Stimulated activated CD4-positive, alpha-beta T cell treated with anti-CD3 and anti-CD28 coated beads, Interleukin-4, amount 100 ng/mL, for 48 hours (primary cell): ENCODE measurements at regions not wholly inside any gene's neighbourhood (a gene's known extent, or its start where the extent isn't known, plus 50 kb on each side); places are given as distances from the start of the nearest gene placed in this dataset.
"Not testable (repeated sequence)": the region's sequence is repeated elsewhere in the genome, so short reads cannot be mapped to it uniquely, and the experiment has no call there.

Source experiments
- DNase-seq, 2 donors: peaks; one replicate each; pipeline ENCODE4 v3.0.0-alpha.2; 2020; ENCODE audit warnings: low read depth in 2 of 2

DNA sequence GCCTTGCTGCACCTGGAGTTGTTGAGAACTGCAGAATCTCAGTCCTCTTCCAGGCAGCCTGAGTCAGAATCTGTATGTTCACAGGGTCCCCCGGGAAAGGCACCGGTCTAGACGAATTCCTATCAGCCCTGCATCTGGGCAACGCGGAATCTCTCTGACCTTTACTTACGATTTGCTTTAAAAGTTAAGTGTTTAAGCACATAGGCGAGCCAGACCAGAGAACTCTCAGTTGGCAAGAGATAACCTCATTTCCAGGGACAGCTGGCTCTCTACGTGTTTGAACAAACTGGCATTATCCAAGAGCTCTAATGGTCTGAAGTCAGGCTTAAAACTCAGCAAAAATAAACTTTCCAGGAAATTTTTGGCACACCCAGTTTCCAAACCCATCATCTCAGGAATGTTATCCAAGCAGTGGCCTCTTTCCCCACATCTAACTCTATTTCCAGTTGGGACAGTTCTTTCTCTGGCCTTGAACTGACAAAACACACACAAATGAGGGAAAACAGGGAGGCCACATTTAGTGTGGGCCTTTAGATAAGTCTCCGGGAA is 53.4 kb downstream of the HES1 start:
- DNase-seq: no peak

DNA sequence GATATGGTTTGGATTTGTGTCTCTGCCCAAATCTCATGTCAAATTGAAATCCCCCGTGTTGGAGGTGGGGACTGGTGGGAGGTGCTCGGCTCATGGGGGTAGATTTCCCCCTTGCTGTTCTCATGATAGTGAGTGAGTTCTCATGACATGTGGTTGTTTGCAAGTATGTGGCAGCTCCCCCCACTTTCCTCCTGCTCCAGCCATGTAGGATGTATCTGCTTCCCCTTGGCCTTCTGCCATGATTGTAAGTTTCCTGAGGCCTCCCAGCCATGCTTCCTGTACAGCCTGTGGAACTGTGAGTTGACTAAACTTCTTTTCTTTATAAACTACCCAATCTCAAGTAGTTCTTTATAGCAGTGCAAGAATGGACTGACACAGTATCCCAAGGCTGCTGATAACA is 55.9 kb downstream of the HES1 start:
- not testable (repeated sequence) for DNase-seq

DNA sequence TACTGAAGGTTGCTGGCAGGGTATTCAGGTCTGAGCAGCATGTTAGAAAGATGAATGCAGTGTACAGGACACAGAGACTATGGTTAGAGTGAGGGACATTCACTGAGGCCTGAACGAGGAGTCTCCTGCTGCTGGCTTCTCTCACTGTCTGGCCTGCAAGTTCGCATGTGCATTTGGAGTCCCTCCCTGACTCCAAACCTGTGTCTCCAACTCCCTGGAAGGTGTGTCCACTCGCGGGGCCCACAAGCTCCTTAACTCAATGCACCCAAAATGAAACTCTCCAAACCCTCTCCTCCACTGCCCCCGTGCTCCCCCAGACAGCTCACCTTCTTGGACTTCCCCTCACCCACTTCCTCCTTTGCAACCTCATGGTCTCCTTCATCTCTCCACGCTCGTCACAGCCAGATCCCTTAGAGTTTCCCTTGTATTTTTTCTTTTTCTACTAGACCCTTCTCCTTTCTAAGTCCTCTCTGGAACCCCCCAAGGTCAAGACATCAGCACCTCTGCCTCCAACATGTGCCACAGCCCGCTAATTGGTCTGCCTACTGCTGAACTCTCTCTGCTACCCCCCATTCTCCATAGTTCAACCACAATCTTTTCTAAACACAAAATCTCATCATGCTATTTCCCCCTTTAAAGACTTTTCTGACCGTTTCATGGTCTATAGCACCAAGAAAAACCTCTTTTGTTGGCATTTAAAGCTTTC is 58.3 kb downstream of the HES1 start:
- DNase-seq: no peak

DNA sequence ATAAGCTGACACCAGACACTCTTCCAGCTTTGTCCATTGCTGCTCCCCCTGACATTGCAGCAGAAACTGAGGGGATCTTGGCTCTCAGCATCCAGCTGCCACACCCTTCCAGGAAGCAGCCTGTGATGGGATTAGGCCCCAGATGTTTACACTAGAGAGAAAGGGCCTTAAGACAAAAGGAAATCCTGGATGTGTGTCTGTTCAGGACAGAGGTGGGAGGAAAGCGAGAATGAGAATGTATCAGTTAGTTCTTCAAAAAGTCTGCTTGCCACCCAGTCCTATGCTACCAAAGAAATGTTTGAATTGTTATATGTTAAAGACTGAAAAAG is 58.8 kb downstream of the HES1 start:
- DNase-seq: no peak

DNA sequence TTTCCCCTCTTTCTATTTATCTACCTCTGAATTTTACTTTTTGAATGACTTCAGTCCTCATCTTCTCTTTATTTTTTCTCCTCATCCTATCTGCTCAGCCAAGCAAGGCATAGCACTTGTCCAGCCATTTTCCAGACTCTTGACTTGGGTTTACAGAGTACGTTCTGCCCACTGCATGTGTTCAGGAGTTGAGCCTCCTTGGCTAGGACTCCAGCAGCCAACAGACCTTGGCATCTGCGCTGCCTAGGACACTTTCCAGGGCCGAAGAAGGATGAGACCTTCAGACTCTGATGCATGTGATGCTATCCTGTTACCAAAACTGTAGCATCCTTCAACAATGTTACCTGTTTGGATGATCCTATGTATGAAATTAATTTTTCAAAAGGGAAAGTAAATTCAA is 59.7 kb downstream of the HES1 start:
- no peak for DNase-seq

DNA sequence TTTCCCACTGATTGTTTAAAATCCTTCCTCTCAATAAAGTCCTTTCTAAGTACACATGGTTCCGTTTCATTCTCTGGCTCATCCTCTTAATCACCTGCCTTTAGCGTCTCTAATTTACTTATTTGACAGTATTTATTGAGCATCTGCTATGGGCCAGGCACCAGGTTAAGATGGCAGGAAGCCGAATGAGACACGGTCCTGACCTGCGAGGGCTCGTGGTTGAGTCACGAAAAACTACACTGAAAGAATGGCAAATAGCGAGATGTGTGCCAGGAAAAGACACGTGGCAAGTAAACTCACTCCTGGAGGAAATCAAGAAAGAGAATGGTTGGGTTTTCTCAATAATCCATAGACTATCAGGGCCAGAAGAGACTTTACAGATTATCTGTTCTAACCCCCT is 60.9 kb downstream of the HES1 start:
- DNase-seq: no peak

DNA sequence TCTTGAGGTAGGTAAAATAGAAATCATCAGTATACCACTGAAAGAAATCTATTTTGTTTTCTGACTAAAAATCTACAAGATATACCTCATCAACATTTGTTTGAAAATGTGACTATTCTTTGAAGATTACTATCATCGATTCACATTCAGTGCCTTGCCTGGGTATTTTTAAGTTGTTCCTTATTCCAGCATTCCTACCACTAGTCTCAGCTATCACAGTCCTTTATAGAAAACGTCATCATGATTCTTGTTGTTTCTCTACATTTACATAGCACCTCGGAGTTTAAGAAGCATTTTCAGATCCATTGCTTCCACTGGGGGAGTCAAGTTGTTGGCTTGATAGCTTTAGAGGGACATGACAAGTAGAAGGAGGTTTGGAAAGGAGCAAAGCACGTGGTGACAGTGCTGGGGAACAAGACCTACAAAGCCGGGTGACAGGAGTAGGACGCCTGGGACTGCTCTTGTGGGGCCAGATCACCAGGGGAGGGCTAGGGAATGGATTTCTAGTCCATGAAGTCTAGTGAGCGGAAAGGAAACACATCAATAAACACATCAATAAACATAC is 61.5 kb downstream of the HES1 start:
- DNase-seq: no peak

DNA sequence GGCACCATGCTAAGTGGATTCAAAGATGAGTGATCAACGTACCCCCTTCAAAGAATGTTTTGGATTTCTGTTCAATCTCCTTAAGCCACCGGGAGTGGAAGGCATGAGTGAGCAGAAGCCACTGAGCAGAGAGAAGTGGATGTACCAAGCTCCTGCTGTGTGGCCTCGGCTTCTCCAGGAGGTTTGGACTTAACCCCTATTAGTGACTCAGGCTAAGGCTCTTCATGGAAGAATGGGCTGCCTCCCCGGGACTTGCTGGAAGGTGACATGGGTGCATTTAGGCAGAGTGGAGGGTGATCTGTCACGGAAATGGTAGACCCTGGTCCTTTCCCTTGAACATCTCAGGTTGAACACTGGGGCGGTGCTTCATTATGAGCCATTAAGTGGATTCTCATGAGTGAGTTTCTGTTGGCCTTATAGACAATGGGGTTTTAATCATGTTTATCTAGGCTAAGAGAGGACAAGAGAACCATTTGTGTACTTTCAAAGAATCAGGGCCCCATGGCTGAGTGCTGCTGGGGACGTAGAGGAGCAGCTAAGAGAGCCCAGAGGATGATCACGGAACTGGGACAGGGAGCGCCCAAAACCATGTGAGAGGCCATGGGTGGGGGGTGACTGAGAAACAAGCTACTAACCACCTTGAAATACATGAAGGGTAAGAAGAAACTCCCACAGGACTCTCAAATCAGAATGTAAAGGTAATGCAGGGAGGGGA is 62.2 kb downstream of the HES1 start:
- no peak for DNase-seq

DNA sequence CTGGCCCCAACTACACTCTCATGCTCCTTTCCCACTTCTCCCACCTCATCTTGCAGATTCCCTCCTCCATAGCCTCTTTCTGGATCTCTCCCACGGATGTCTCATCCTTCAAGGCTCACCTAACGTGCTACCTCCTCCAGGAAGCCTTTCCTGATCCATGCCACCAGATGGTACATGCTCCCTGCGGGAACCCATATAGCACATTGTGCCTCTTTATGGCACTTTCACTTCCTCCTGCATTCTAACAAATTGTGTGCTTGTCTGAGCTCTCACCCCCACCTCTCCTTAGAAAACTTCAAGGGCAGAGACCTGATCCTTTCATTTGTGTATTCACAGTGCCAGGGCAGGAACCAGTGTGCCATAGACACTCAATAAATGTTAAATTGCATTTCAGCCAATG is 63.0 kb downstream of the HES1 start:
- no peak for DNase-seq

DNA sequence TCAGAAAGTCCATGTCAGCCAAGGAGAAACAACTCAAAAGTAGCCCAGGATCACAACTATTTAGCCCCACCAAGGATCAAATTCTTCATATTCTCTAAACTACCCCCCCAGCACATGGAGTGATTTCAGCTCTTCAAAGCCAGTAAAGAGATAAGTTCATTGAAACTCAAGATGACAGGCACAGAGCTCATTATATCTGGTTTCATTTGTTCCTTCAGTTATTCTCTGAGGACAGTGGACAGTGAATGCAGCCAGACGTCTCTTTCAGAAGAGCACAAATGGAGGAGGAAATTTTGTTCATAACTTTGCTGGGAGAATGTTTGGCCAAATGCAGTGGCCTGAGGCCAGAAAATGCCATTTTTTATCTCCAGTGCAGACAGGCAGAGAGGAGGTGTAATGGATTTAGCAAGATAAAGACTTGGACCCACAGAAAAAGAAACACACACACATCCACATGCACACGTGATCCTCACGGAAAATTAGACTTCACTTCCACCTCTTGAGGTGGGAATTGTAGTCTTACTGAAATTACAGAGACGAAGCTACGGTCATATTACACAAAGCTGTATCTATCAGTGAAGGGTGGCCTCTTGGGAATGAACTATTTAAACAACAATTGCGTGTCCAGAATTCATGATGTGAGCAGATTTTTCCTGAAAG is 64.6 kb downstream of the HES1 start:
- no peak for DNase-seq

DNA sequence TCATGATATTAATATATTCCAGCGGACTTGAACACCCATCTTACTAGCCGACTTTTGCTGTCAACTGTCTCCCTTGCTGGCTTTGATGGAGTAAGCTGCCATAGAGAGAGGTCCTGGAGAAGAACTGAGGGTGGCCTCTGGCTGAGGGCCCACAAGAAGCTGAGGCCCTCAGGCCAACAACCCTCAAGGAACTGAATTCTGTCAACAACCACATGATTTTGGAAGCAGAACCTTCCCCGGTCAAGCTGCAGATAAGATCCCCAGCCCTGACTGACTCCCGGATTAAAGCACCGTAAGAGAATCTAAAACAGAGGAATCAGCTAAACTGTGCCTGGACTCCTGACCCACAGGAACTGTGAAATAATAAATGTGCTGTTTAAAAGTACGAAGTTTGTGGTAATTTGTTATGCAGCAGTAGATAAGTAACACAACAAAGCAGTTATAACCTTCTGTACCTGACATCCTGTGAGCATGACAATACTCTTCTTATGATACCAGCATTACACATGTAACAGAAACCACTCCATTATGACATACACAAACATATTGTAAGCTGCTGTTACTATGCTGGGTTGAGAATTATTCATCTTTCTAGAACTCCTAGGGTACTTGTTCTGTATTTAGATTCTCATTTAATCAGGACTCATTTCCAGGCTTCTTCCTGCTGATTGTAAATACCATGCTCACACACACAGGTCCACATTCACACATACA is 66.2 kb downstream of the HES1 start:
- no peak for DNase-seq

DNA sequence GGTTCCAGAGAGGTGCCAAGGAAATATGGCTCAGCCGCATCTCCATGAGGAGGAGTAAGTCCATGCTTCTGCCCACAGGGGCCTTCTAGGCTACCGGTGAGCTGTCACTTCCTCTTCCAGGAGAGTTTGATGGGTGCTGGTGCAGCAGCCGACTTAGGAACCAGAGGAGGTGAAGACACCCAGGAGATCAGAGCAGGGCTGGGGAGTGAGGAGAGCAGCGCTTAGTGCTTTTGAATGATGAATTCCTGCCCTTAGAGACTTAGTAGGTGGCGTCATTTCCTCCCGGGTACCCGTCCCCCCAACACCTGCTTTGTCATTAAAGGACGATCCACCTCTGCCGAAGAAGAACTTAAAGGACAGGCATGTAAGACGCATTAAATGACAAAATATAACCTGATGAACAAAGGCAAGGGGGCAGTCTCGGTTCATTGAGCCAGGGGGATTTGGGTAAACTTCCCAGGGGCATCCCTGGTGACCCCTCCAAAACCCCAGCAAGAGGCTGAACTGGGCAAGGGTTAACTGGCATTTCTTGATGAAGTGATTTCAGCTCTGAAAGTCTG is 67.6 kb downstream of the HES1 start:
- no peak for DNase-seq

DNA sequence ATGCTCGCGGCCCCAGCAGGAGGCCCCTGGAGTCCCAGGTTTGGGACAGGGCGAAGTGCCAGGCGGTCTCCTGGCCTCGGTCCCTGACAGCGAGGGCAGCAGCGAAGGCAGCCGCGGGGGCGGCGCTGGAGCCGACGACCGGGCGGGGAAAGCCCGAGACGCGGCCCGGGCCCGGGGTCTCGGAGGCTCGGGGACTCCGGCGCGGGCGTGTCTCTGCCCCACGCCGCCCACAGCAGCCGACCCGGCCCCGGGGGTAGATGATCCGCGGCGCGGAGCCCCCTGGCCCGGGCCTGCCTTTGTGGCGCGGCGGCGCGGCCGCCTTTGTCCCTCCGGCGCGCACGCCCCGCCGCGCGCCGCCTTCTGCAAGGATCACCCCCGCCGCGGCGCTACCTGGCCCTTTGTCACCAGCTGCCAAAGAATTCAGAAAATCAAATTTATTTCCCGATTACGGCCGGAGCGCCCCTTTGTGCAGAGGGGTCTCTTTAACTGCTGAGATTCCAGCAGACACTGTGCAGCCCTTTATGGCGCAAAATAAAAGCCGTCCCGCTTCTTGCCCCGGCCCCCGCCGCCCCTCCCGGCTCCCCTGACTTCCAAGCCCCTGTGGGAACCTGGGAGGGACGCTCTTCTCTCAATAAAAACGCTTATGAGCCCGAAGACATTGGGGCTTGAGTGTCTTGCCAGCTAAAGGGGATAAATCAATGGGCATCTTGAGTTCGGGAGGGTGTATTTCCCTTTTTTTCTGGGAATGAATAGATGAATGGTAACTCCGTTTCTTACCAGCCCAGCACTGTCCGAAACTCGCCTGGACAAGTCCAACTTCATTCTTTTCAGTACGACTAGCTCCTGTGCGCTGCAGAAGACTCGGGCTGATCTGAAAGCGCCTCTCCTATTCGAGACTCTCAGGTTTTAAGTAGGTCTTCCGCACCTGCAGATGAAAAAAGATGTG is 68.4 kb downstream of the HES1 start:
- DNase-seq: no peak

DNA sequence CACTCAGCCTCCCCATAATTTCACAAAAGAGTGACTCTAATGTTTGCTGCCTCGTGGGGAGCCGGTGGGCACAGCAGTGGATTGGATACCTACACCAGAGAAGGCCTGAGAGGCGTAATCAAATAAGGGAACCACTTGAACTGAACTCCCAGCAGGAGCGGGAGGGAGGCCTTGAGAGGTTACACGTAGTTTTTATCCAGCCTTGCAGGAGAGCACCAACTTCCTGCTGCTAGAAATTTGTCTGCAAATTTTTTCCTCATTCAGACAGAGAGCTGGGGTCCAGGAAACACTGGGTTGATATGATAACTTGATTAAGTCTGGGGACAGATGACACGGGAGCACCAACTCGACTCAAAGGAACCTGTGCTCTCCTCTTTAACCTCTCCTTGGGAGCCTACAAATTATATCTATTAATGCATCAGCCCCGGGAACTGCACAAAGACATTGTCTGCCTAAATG is 69.8 kb downstream of the HES1 start:
- no peak for DNase-seq

DNA sequence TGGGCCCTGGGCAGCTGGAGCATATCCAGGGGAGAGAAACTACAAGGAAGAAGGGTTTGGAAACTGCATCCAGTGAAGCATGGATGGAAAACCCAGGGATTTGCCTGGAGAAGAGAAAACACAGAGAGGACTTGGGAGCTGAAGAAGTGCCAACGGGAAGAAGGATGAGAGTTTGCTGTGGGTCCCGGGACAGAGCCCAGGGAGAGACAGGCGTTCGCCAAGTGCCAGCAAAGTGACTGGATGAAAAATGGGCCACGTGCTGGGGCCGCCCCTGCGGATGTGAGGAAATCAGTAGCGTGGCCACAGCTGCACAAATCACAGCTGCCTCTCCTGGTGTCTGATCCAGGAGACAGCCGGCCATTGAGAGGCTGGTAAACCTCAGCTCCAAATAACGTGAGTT is 70.4 kb downstream of the HES1 start:
- no peak for DNase-seq

DNA sequence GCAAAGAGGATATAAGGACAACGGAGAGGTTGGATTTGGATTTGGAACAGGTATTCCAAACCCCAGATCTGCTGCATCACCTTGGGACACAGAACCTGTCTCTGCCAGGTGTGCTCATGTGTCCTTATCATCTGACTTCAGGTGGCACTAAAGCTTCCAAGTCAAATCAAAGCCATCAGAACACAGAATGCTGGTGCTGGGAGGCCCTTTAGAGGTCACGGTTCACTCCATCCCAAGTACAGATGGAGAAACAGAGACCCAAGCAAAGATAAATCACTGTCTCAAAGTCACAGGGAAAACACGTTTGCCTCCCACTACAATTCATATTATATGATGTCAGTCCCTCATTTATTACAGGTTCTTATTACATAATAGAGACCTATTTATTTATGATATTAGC is 72.8 kb downstream of the HES1 start:
- no peak for DNase-seq

DNA sequence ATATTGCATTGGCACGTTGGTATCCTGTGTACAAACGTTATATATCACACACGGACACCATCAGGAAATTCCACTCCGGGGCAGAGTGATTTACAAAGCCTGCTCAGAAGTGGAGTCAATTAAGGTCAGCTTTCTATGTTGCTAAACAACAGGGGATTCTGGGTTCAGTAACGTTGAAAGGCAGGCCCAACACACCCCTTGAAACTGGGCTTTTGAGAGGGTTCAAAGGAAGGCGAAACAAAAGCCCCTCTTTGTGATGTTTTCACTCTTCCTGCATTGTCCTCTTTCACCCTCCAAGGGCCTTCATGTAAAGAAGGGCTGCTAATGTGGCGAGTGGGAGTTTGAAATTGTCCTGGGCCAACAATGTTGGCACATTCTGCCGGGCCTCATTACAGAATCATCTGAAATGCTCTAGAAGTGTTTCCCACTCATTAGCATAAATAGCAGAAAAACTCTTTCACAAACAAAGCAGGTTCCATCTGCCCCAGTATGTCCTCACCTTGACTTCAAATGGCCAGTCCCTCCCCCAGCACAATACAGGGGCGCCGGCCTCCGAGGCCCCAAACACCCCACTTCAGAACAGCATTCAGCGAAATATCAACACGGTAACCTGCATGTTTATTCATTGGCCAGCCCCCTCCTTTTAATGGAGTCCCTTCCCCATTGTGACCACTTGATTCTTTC is 76.4 kb downstream of the HES1 start:
- DNase-seq: no peak

DNA sequence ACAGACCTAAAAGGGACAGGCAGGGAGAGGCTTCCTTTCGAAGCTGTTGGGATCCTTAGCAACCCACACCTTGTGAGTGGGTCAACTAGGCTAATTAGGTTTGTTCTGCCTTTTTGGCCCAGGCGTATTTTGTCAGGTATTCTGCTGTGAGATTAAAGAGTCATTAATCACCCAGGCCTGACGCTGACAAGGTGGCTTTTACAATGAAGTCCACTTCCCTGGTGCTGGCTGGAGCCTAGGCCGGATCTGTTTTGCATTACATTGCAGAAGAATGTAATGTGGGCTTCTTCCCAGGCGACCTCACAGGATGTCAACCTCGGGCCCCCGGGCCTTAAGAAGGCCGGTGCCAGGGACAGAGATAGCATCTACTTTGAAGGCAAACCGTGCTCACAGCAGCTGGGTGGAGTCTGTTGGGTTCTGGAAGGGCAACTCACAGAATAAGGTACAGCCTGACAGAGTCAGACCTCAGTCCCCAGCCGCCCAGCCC is 76.9 kb downstream of the HES1 start:
- DNase-seq: no peak

DNA sequence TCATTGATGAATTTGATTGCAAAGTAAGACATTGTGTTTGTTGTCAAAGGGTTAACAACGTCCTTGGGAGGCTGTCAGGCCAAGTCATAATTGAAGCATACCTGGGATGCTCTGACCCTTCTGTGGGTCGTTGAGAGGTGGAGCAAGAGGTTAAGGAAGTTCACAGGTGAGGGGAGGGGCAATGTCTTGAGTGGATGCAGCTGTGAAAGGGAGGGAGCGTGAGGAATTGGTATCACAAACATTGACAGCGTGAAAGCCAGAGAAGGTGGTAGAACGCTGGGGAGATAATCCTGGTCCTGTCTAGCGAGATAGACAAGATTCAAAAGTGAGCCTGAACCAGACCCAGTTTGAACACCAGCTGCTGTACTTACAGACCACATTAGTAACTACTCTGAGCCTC is 79.4 kb downstream of the HES1 start:
- no peak for DNase-seq
